K562 (cell line): ENCODE measurements at regions not wholly inside any gene's neighbourhood (a gene's known extent, or its start where the extent isn't known, plus 50 kb on each side); places are given as distances from the start of the nearest gene placed in this dataset.
A peak's percentile ranks its signal among the peaks of the same experiment; 100 is the strongest.

Source experiments
- ATAC-seq: fragments of 200-7000 bp; cut with Tn5 transposase; 3 replicates; pipeline ENCODE4 v1.9.1; 2020; ENCODE audit warnings: moderate library complexity
- BruUV-seq: library from RNA; stranded (reverse); fragments of 400-500 nt; replicated peaks from 2 replicates; lab custom pipeline; 2021; lab: Mats Ljungman, UMichigan
- CTCF ChIA-PET: fragments of 300-600 bp; formaldehyde crosslinking; extraction: SDS; loops from one replicate; lab custom pipeline; 2021; ENCODE audit warnings: low intra/inter-chr PET ratio; lab: Yijun Ruan, JAX
- POLR2A ChIA-PET: fragments of 300-600, 350-650 bp; sonication (Branson Sonifier 250); formaldehyde crosslinking; extraction: SDS; loops from one replicate; lab custom pipeline; 2021; ENCODE audit warnings: antibody characterized with exemption, inconsistent platforms; lab: Yijun Ruan, JAX
- DNase-seq, 4 experiments: peaks; one replicate each; pipeline versions ENCODE4 v3.0.0 to v3.0.0-alpha.2; 2011 to 2018; ENCODE audit warnings: low spot score in 3 of 4, mixed read lengths in 3 of 4; ENCODE audit errors: extremely low read depth in 1 of 4
- FAIRE-seq: peaks from 2 replicates; lab custom pipeline; 2011; peaks lifted over from hg19 to GRCh38; lab: Jason Lieb, UNC
- H2AFZ ChIP-seq: 2 replicates; pipeline ENCODE4 v1.6.0; 2011; ENCODE audit warnings: low read depth, low read length, control low read depth, inconsistent platforms
- H3K27ac ChIP-seq: fragments of 200-600 bp; 3 replicates; pipeline ENCODE4 v1.8.0; 2011; ENCODE audit warnings: low read depth, mild to moderate bottlenecking, control low read depth, inconsistent platforms, low read length, moderate library complexity, mixed read lengths; ENCODE audit errors: extremely low read depth
- H3K27me3 ChIP-seq, 2 experiments: fragments of 300-600 bp in 1 of 2; 2 replicates in 1 of 2; 3 replicates in 1 of 2; pipeline versions ENCODE4 v1.6.0 to v1.8.0; 2011; ENCODE audit warnings: inconsistent platforms in 2 of 2, low read length in 2 of 2, mild to moderate bottlenecking in 1 of 2, mixed read lengths in 1 of 2, moderate library complexity in 1 of 2; ENCODE audit not compliant: control insufficient read depth in 2 of 2, insufficient read depth in 2 of 2
- H3K36me3 ChIP-seq: fragments of 300-600 bp; 3 replicates; pipeline ENCODE4 v1.8.0; 2011; ENCODE audit warnings: mild to moderate bottlenecking, low read length, inconsistent platforms; ENCODE audit not compliant: control insufficient read depth, insufficient read depth
- H3K4me1 ChIP-seq, 2 experiments: fragments of 200-600 bp in 1 of 2; replicated peaks in 1 of 2; 2 replicates in 1 of 2; 3 replicates in 1 of 2; pipeline versions ENCODE4 v1.5.1 to v1.8.0; 2011; ENCODE audit warnings: inconsistent platforms in 2 of 2, low read length in 2 of 2, mild to moderate bottlenecking in 1 of 2, mixed read lengths in 1 of 2, moderate library complexity in 1 of 2; ENCODE audit not compliant: control insufficient read depth in 2 of 2, insufficient read depth in 2 of 2
- H3K4me2 ChIP-seq: 2 replicates; pipeline ENCODE4 v1.6.1; 2011; ENCODE audit warnings: low read length, control low read depth, inconsistent platforms, mixed read lengths; ENCODE audit not compliant: insufficient read depth
- H3K4me3 ChIP-seq: fragments of 200-600 bp; sonication (generic), shearing (Covaris generic); 2 replicates; pipeline ENCODE4 v1.5.1; 2016; ENCODE audit warnings: control low read depth, inconsistent platforms
- H3K79me2 ChIP-seq: fragments of 200-600 bp; 3 replicates; pipeline ENCODE4 v1.8.0; 2011; ENCODE audit warnings: low read length, inconsistent platforms; ENCODE audit not compliant: control insufficient read depth, insufficient read depth
- H3K9ac ChIP-seq, 2 experiments: 2 replicates each; pipeline versions ENCODE4 v1.6.0 to v1.6.1; 2011; ENCODE audit warnings: low read depth in 2 of 2, low read length in 2 of 2, control low read depth in 1 of 2, inconsistent platforms in 1 of 2, mild to moderate bottlenecking in 1 of 2, mixed read lengths in 1 of 2; ENCODE audit not compliant: insufficient read depth in 1 of 2
- H3K9me1 ChIP-seq: one replicate; pipeline ENCODE4 v1.6.0; 2011; ENCODE audit warnings: inconsistent platforms, mild to moderate bottlenecking, low read length, moderate library complexity; ENCODE audit not compliant: control insufficient read depth, insufficient read depth
- H3K9me3 ChIP-seq: replicated peaks from 2 replicates; pipeline ENCODE4 v1.5.1; 2011; ENCODE audit warnings: low read depth, low read length, inconsistent platforms; ENCODE audit not compliant: control insufficient read depth, insufficient read depth
- H4K20me1 ChIP-seq: replicated peaks from 2 replicates; pipeline ENCODE4 v1.6.1; 2011; ENCODE audit warnings: low read length, inconsistent platforms, mixed read lengths; ENCODE audit not compliant: control insufficient read depth, insufficient read depth
- ATF3 ChIP-seq, 2 experiments: fragments of 450-650 bp in 1 of 2; sonication (generic) in 1 of 2; formaldehyde crosslinking in 1 of 2; IDR thresholded peaks in 1 of 2; conservative IDR thresholded peaks in 1 of 2; 2 replicates each; pipeline versions ENCODE4 v1.6.1 to v1.8.1; 2016 to 2023; ENCODE audit warnings: mild to moderate bottlenecking in 2 of 2, moderate library complexity in 2 of 2, inconsistent platforms in 1 of 2, missing genetic modification reagents in 1 of 2
- BRF2 ChIP-seq: IDR thresholded peaks from 3 replicates; pipeline ENCODE4 v1.6.1; 2011; ENCODE audit warnings: borderline replicate concordance, mild to moderate bottlenecking; ENCODE audit not compliant: insufficient read length, insufficient read depth
- ETV1 ChIP-seq: fragments of 450-650 bp; conservative IDR thresholded peaks from 2 replicates; pipeline ENCODE4 v1.6.1; 2016; ENCODE audit warnings: missing genetic modification characterization, control low read depth, low read depth, missing compliant biosample characterization
- FOSL1 ChIP-seq: fragments of 200-800 bp; sonication (Bioruptor generic); conservative IDR thresholded peaks from 2 replicates; pipeline ENCODE4 v1.6.1; 2016; ENCODE audit warnings: missing genetic modification characterization, missing compliant biosample characterization
- KLF16 ChIP-seq: IDR thresholded peaks from 2 replicates; pipeline ENCODE4 v1.6.1; 2016; ENCODE audit warnings: antibody characterized with exemption
- ZKSCAN8 ChIP-seq: fragments of 200-800 bp; sonication (Bioruptor generic); IDR thresholded peaks from 2 replicates; pipeline ENCODE4 v1.6.1; 2016; ENCODE audit warnings: missing genetic modification characterization, missing compliant biosample characterization
- WGBS: fragments of 100-300 bp; shearing (Covaris generic); methylation state at CpG from one replicate; pipeline ENCODE4 v1.1.6; 2016; ENCODE audit warnings: low coverage, mixed read lengths; ENCODE audit not compliant: insufficient coverage; ENCODE audit errors: missing lambda C conversion rate; 5-methylcytosine and 5-hydroxymethylcytosine counted together
- in situ Hi-C: fragments of 300-500 bp; cut with MboI; formaldehyde crosslinking; loops from 4 replicates; pipeline ENCODE4 v1.15.0; 2018; ENCODE audit warnings: inconsistent platforms, mixed read lengths
- intact Hi-C: fragments of 100-400 bp; cut with micrococcal nuclease; formaldehyde crosslinking; loops from 2 replicates; pipeline ENCODE4 v1.14.2; 2022

GRCh38 chr10:21002091-21002878 is 105.2 kb upstream of the NEBL start:
- ChIA-PET POLR2A (no interaction called here), CTCF (no interaction called here)
- intact Hi-C loops = no loop called here
- DNase-seq (no peak), ATAC-seq (no peak), FAIRE-seq (no peak)
- Histone ChIP-seq H3K9me1 (no peaks in the 10 kb centered on the region), H3K9me3 (no peaks in the 10 kb centered on the region), H3K4me2 (no peak overlapping the region), H3K27ac (no peak overlapping the region), H3K79me2 (no peaks in the 10 kb centered on the region), H3K4me1 (0 out of 5 replicates have a peak, but pooled peaks cover 0 to 5% of the 10 kb centered on the region in 2 experiments), H2AFZ (no peak overlapping the region), H3K4me3 (no peak overlapping the region), H4K20me1 (no peaks in the 10 kb centered on the region), H3K36me3 (no peaks in the 10 kb centered on the region), H3K9ac (no peak overlapping the region), H3K27me3 (no peaks in the 10 kb centered on the region)
- TF ChIP-seq BRF2 (no peak), ZKSCAN8 (CRISPR knock-in tag) (no peak), KLF16 (no peak), ETV1 (no peak), ATF3 (IDR thresholded peaks at IDR 0.05) (peak; percentile 23; the same call in 1 of the 2 replicates), ATF3 (CRISPR knock-in tag; conservative IDR thresholded peaks at IDR 0.05) (no peak), FOSL1 (tag) (peak; percentile 42)
- BruUV-seq = no TSS peak
- in situ Hi-C loops = no loop called here
- WGBS = 23% methylated on average over 11 of the region's 11 CpGs
